ENCODE measurements at regions not wholly inside any gene's neighbourhood (a gene's known extent, or its start where the extent isn't known, plus 50 kb on each side); places are given as distances from the start of the nearest gene placed in this dataset.
"Not testable (repeated sequence)": the region's sequence is repeated elsewhere in the genome, so short reads cannot be mapped to it uniquely, and the experiment has no call there.

DNA sequence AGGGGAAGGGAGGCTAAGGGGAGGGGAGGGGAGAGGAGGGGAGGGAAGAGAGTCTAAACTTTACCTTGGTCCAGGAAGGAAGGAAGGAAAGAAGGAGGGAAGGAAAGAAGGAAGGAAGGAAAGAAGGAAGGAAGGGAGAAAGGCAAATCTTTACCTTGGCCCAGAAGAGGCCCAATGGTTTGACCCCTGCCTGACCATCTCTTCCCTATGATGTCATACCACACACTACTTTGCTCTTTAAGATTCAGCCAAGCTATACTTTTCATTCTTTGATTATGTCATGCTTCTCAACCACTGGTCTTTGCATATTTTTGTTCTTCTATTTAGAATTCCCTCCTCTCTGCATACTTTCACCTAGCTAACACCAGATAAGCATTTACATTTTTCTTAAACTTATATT, 1077.5 kb downstream of the PCDH9 start:
- no peak for DNase-seq (ENCODE audit: low read depth)

DNA sequence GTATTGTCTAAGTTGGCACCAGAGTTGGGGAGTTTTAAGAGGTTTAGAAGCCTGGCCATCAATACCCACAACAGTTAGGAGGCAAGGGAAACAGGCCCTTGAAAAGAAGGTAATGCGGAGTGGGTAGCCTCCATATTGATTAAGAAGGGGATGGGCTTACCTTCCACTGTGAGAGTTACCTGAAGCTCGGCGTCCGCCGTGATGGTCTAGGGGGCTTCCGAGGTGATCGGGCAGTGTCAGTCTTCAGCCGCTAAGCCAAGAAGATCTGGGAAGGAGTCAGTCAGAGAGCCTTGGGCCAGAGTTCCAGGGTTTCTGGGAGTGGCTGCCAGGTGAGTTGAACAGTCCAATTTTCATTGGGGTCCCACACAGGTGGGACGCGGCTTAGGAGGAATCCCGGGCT, 1085.8 kb downstream of the PCDH9 start:
- DNase-seq (ENCODE audit: low read depth), result not testable (repeated sequence)

DNA sequence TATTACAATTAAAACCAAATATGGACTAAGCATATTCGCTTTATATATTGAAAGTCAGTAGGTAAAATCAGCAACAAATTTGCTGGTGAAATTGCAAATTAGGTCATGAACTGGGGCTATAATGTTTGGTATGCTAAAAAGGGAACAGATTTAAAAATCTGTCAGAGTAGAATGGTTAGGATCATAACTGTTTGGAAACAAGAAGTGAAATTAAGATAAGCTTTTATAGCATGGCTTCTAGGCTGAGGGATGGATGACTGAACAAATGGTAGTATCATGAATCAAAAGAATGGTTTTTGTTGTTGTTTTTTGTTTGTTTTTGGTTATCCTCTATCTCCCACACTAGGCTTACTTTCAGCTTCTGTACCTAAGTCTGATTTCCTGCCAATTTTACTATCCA, 1090.4 kb downstream of the PCDH9 start:
- no peak for DNase-seq (ENCODE audit: low read depth)

DNA sequence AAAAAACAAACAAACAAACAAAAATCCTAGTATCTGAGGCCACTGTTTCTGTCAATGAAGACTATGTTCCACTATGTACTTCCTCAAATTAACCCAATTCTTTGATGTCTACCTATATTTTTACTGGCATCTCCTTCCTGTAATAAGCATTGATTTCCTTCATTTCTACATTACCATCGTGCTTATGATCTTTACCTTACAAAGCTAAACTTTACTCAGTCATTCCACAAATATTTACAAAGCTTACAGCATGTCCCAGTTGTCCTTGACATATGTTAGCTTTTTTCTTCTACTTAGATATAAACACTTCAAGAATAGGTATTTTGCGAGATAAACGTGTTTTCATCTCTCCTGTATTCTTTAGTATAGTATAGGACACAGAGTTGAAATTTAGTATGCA, 1090.9 kb downstream of the PCDH9 start:
- no peak for DNase-seq (ENCODE audit: low read depth)

DNA sequence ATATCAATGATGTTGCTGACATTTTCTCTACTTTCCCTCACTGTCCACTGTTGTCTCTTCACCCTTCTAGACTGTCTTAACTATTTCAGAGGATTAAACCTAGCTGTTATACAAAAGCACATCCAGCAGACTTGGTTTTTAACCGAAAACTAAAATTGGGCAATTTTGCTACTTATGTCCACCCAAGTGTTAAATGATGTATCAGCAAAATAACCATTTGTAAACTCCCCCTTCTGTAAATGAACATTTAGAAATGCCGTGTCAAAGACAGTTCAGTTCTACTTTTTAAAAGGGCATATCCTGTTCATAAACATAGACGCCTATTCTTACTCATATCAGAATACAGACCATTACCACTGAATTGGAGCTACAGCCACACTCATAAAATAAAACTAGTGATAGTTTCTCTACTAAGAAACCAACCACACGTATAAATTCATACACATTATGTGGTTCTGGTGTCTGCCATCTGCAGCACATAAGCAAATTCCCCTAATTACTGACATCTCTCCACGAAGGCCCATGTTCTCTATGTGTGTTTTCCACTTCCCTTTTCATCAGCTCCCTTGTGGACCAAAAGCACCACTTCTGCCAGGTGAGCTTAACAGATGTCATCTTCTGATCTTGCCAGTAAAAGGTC, 1091.8 kb downstream of the PCDH9 start:
- no peak for DNase-seq (ENCODE audit: low read depth)

DNA sequence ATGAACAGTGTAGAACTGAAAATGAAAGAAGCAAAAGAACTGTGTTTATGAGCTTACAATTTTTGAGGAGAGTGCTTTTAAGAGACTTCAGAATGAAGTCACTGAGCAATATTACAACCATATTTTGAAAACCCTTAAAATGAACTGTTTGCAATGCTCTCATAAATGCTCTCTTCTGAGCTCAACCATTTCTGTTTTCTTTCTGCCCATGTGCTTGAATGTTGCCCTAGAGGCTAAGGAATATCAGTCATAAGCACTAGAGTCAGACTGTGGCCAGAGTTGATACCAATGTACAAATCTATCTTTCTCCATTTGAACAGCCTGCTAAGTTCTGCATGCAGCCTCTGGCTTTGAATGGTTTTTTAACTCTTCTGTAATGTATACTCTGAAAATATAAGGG, 1092.8 kb downstream of the PCDH9 start:
- DNase-seq (ENCODE audit: low read depth), result no peak

DNA sequence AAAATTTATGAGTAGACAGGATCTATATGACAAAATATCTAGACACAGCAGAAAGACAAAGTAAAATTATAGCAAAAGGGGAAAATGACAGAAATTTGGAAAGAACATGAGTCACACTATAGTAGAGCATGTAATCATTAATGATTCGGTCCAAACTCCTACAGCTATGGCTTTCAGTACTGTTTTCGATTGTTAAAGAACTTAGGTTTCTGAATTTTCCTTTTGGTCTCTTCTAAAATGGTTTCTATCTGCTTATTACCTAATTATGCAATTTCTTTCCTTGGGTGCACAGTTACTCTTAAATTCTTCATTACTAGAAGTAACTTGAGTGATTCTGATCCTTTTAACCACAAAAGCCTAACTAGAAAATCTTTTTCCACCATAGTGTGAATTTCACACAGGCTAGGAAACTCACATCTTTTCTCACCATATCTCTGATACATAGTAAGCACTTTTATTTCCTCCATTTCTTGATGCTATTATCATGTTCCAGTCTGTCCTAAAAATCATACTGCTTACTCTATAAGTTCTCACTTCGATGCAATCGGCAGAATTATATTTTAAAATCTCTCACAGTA, 1101.4 kb downstream of the PCDH9 start:
- no peak for DNase-seq (ENCODE audit: low read depth)

DNA sequence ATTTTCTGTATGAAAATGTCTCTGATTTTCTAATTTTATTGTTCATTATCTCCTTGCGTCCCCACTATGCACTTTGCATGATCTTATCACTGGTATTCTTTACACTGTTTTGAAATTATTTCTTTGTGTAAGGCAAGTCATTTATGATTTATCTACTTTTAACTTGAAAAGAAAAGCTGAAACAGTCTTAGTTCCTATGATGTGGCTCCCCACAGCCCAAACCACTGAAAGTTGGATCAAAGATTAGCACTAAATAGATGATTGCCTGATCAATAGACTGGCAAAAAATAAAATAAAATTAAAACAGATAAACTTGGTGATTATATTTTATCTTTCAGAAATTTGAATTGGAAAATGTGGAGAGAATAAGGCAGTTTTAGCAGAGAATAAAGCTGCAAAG, 1101.9 kb downstream of the PCDH9 start:
- DNase-seq (ENCODE audit: low read depth), result no peak

DNA sequence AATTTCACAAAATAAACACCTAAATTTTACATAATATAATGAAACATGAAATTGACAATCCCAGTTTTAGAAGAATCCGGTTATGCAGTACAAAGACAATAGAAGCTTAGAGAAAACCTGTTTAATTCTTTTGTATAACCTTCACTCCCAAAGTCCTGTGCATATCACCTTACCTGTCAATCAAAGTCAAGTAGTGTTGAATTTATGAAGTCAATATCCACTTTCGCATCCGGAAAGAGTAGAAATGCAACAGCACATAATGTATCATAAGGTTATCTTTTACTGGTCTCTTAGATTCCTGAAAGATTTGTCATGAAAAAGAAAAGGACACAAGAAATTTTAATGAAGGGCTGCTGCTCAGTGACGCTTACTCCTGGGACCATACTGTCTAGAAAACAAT, 1112.6 kb downstream of the PCDH9 start:
- DNase-seq (ENCODE audit: low read depth), result no peak

DNA sequence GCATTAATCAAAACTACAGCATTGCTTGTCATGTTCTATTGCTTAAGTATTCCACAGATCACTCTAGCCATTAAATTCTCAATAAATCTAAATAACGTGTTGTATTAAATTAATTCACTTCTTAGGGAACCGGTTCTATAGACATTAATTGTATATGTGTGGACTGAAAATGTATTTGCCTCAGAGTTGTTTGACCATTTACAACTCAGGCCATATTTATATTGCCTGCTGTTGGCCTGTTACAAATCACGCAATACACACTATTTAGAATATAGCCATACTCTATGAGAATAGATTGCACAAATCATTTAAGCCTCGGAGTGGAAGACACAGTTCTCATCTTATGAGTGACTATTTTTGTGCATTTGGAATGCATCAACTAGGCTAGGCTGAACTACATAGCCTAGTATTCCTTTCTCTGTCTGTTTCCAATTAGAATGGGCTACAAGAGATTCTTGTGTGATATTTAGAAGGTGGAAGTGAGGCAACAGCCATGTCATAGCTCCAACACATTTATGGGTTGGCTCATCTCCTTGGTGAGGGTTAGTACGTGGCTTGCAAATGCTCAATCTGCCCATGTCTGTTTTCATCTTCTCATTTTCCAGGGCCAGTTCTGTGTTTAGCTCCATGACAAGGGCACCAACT, 1116.1 kb downstream of the PCDH9 start:
- DNase-seq (ENCODE audit: low read depth), result no peak

DNA sequence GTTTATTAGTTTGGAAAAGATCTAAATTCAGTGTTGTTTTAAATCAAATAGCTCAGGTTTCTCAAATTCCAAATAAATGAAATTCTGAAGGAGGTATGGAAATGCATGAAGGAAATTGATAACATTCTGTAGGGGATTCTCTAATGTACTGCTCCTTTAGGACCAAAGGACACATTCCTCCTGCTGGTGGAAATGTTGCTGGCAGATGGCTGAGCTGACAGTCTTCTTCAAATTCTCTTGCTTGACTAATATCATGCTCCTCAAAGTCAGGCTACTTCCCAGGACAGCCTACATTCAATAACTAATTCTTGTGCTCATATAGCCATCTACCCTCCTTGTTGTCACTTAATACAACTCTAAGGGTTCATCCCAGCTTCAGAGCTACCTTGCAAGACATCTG, 1118.5 kb downstream of the PCDH9 start:
- no peak for DNase-seq (ENCODE audit: low read depth)

DNA sequence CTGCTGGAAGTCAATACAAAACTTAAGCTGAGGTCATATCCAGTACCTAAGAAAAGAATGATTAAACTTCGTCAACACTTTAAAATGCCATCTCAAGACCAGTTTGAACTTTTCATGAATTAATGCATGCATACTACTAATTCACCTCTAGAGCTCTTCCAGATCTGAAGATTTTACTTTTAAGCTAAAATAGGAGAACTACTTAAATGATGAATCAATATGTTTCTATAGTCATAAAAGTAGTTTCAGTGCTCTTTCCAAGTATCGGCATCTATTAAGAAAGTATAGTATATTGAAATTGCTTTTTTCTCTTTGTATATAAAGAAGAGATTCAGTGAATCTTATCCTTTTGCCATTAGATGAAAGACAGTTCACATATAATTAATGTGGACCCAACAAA, 1123.9 kb downstream of the PCDH9 start:
- no peak for DNase-seq (ENCODE audit: low read depth)

DNA sequence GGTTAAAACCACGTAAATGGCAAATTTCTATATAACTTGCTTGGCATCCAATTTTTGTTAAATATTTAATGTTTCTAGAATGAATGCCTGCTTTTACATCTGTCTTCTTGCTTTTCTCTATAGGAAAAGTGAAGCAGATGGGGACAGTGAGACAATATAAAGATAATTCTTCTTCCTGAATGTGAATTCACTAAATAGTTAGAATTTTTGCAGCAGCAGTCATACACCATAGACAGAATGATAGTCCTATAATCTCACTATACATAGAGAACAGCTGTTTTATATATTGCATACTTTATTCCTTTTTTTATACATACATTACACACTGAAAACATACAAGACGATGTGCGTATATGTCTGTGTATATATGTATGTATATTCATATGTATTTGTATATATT, 1127.3 kb downstream of the PCDH9 start:
- DNase-seq (ENCODE audit: low read depth), result no peak

DNA sequence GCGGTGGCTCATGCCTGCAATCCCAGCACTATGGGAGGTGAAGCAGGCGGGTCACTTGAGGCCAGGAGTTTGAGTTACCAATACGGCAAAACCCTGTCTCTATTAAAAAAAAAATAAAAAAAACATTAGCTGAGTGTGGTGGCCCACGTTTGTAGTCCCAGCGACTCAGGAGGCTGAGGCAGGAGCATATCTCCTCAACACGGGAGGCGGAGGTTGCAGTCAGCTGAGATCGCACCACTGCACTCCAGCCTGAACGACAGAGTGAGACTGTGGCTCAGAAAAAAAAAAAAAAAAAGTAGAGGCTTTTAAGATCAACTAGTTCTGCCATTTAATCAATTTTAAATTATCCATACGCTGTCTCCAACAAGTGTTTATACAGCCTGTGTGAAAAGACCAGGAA, 1130.3 kb downstream of the PCDH9 start:
- DNase-seq (ENCODE audit: low read depth), result no peak

DNA sequence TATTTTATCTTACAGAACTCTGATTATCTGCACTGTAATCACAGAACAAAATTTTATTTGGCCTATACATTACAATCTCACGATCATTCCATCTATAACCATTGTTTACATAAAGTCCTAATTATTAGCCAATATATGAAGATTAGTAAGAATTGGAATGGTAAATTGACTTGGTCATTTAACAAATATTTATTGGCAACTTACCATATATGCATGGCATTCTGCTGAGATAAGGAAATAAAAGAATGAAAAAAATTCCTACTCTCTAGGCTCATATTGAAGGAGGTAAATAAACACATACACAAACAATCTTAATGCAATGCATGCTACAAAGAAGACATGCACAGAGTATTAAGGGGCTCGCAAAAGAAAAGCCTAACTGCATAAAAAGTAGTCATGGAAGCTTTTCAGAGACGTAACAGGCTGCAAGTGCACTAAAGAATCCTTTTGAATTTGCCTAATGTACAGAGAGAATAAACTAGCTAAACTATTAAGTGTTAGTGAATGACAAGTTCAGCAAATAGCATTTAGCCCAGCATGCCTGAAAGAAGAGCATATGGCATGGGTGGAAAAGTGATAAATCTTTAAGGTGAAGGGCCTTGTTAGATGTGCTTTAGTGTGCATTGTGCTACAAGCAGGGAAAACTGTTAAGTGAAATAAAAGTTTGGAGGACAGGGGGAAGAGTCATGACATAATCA, 1131.1 kb downstream of the PCDH9 start:
- no peak for DNase-seq (ENCODE audit: low read depth)

DNA sequence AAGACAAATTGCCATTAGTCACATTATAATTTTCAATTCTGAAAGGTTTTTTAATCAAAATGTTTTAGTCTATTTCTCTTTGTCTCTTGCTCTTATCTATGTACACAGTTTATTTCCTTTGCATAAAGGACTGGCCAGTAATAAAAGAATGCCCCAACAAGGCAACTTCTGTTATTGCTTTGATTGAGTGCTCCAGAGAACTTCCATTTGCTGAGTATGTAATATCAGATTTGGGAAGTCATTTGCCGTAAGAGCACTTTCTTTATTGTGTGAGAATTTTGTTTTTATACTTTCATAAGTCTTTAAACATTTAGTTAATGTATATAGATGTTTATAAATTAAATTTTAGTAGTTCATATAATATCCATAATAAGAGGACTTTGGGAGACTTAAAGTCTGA, 1140.4 kb downstream of the PCDH9 start:
- DNase-seq (ENCODE audit: low read depth), result no peak

DNA sequence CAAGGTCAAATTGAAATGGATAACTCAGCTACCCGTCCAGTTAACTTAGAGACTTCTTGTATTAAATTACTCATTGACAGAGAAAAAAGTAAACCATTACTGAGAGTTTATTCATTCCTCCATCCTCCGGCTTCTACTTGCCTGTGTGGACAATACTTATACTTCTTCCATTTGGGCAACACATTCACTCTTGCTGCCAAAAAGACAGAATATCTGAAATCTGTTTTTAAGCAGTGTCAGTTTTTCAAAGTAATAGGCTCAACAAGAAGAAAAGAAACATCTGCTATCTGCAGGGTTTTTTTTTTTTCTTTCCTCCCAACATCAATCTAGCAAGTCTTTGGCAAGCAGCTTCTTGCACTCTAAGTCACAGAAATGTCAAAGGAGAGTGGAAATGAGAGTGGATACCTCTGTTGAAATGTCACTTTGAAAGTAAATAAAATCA, 1142.8 kb downstream of the PCDH9 start:
- no peak for DNase-seq (ENCODE audit: low read depth)

DNA sequence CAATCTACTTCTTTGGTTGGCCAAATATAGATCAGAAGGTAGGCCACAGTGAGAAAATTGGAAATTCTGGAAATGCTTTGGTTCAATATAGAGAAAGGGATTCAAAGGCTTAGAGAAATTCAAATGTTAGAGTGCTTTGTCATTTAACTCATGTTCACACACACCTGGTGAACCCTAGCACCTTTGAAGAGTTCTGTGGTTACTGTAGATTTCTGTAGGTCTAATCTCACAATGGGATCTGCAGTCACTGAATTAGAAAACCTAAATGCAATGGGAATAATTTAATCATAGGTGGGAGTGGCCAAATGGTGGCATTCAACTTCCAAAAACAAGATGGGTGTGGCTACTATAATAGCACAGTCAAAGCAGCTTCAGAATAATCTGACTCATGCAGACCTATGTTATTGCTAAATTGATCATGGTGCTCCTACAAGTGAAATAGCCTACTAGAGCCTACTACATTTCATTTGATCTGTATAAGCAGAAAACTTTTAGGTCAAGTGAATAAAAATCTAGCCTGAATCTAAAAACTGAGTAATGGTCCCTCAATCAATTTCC, 1152.9 kb downstream of the PCDH9 start:
- no peak for DNase-seq (ENCODE audit: low read depth)

DNA sequence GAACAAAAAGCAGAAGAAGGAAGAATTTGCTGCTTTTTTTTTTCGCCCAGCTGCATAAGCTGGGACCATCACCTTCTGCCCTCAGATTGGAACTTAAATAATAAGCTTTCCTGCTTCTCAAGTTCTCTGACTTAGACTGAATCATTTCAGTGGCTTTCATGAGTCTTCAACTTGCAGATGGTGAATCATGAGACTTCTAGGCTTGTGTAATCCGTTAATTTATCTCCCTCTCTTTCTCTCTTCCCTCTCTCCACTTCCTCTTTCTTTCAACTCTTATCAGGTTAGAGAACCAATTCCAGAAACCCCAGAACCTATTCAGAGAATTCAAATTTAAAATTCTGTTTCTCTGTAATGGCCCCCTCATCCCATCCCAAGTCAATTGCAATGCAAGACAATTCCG, 1153.7 kb downstream of the PCDH9 start:
- no peak for DNase-seq (ENCODE audit: low read depth)

DNA sequence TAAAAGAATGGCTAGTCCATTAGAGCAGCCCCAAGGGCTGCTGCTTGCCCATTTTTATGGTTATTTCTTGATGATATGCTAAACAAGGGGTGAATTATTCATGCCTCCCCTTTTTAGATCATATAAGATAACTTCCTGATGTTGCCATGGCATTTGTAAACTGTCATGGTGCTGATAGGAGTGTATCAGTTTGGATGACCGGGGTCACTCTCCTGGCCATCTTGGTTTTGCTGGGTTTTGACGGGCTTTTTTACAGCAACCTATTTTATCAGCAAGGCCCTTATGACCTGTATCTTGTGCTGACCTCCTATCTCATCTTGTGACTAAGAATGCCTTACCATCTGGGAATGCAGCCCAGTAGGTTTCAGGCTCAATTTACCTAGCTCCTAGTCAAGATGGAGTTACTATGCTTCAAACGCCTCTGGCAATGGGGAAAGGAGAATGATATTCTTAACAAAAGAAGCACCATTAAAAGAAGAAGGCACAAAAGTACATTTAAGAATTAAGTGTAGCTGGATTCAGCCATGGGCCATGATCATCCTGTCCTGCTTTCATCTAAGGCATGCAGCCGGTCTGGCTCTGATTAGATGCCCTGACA, 1156.0 kb downstream of the PCDH9 start:
- DNase-seq (ENCODE audit: low read depth), result no peak

DNA sequence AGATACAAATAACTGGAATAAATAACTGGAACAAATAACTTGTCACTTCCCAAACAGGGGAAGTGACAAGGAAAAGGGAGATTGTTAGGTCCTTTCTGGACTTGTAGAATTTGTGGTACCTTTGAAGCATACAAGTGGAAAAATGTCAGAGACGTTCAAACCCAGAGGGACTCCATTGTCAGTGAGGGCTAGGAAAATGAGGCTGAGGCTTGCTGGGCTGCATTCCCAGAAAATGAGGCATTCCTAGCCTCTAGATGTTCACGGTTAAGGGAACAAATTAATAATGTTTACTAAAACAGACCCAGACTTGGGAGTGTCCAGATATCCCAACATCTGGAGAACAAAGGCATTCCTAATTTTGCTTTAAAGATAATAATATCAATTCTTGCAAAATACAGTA, 1158.0 kb downstream of the PCDH9 start:
- not testable (repeated sequence) for DNase-seq (ENCODE audit: low read depth)

DNA sequence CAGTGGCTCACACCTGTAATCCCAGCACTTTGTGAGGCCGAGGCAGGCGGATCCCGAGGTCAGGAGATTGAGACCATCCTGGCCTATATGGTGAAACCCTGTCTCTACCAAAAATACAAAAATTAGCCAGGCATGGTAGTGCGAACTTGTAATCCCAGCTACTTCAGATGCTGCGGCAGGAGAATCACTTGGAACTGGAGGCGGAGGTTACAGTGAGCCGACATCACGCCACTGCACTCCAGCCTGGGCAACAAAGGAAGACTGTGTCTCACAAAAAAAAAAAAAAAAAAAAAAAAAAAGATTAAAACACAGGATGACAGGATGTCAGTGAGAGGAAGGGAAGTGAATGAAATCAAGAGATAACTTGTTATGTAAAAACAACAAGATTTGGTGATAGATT, 1158.5 kb downstream of the PCDH9 start:
- no peak for DNase-seq (ENCODE audit: low read depth)

All from Daoy (cell line).